GM19023 (cell line): ENCODE measurements at regions not wholly inside any gene's neighbourhood (a gene's known extent, or its start where the extent isn't known, plus 50 kb on each side); places are given as distances from the start of the nearest gene placed in this dataset.
"Not testable (repeated sequence)": the region's sequence is repeated elsewhere in the genome, so short reads cannot be mapped to it uniquely, and the experiment has no call there.

Source experiments
- ATAC-seq: cut with Tn5 transposase; IDR thresholded peaks from one replicate; pipeline ENCODE4 v1.9.1; 2021; ENCODE audit warnings: mild to moderate bottlenecking, moderate library complexity; ENCODE audit not compliant: unreplicated experiment

- ATAC-seq, result no peak
Measured at GRCh38 chr2:53543083-53543482, 224.5 kb upstream of the CHAC2 start.

- no peak for ATAC-seq
Measured at GRCh38 chr2:53536583-53537361, 230.8 kb upstream of the CHAC2 start.

GRCh38 chr2:53535234-53535840 is 232.3 kb upstream of the CHAC2 start:
- ATAC-seq, result no peak

- ATAC-seq, result no peak
Measured at GRCh38 chr2:53530126-53530525, 237.5 kb upstream of the CHAC2 start.

GRCh38 chr2:53527056-53527455 is 240.5 kb upstream of the CHAC2 start:
- ATAC-seq, result no peak

GRCh38 chr2:53519918-53520841 is 247.4 kb upstream of the CHAC2 start:
- no peak for ATAC-seq

GRCh38 chr2:53517406-53517805 is 250.2 kb upstream of the CHAC2 start:
- no peak for ATAC-seq

- ATAC-seq, result no peak
Measured at GRCh38 chr2:53516650-53517049, 251.0 kb upstream of the CHAC2 start.

- no peak for ATAC-seq
Measured at GRCh38 chr2:53515435-53516332, 251.9 kb upstream of the CHAC2 start.

- ATAC-seq, result no peak
Measured at GRCh38 chr2:53513167-53513666, 254.4 kb upstream of the CHAC2 start.

- no peak for ATAC-seq
Measured at GRCh38 chr2:53512071-53512826, 255.4 kb upstream of the CHAC2 start.

GRCh38 chr2:53511549-53511948 is 256.1 kb upstream of the CHAC2 start:
- no peak for ATAC-seq

- no peak for ATAC-seq
Measured at GRCh38 chr2:53510401-53510800, 257.2 kb upstream of the CHAC2 start.

- no peak for ATAC-seq
Measured at GRCh38 chr2:53509831-53510388, 257.7 kb upstream of the CHAC2 start.

- no peak for ATAC-seq
Measured at GRCh38 chr2:53508667-53509066, 258.9 kb upstream of the CHAC2 start.

GRCh38 chr2:53507070-53507469 is 260.5 kb upstream of the CHAC2 start:
- not testable (repeated sequence) for ATAC-seq

- no peak for ATAC-seq
Measured at GRCh38 chr2:53505826-53506225, 261.8 kb upstream of the CHAC2 start.

- ATAC-seq, result no peak
Measured at GRCh38 chr2:53504507-53504906, 263.1 kb upstream of the CHAC2 start.

- no peak for ATAC-seq
Measured at GRCh38 chr2:53500181-53500580, 267.4 kb upstream of the CHAC2 start.
